ENCODE measurements at regions not wholly inside any gene's neighbourhood (a gene's known extent, or its start where the extent isn't known, plus 50 kb on each side); places are given as distances from the start of the nearest gene placed in this dataset.

DNA sequence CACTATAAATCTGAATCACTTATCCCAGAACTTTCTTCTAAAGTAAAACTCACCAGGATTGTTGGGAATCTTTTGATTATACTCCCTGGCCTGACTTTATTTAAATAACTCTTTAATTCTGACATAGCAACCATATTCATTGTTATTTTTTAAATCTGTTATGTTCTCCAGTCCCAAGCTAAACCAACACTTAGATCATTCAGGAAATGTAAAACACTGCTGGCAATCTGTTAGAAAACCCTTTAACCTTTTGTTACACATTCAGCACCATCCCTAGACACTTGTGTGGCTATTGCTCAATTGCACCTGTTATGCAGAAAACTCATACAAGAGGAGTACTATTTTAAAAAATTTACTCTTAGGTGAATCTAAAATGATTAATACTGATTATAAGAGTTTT is 101.8 kb upstream of the NHSL1 start:
- Histone ChIP-seq H3K4me3 (ENCODE audit: low read depth, low read length) (no peak overlapping the region), H3K27ac (peak overlapping the region; percentile 64), H3K27me3 (replicated peaks) (no peaks in the 10 kb centered on the region), H3K36me3 (replicated peaks) (no peaks in the 10 kb centered on the region)
- TF ChIP-seq, protein P1, sequence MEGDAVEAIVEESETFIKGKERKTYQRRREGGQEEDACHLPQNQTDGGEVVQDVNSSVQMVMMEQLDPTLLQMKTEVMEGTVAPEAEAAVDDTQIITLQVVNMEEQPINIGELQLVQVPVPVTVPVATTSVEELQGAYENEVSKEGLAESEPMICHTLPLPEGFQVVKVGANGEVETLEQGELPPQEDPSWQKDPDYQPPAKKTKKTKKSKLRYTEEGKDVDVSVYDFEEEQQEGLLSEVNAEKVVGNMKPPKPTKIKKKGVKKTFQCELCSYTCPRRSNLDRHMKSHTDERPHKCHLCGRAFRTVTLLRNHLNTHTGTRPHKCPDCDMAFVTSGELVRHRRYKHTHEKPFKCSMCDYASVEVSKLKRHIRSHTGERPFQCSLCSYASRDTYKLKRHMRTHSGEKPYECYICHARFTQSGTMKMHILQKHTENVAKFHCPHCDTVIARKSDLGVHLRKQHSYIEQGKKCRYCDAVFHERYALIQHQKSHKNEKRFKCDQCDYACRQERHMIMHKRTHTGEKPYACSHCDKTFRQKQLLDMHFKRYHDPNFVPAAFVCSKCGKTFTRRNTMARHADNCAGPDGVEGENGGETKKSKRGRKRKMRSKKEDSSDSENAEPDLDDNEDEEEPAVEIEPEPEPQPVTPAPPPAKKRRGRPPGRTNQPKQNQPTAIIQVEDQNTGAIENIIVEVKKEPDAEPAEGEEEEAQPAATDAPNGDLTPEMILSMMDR (IDR thresholded peaks at IDR 0.05; ENCODE audit: low read depth, low read length, missing control alignments) = no peak
- in situ Hi-C loops (cut with HindIII; ENCODE audit: low pct_ligation_motif_present, low sequenced_read_pairs) = no loop called here
- no peak for DNase-seq

DNA sequence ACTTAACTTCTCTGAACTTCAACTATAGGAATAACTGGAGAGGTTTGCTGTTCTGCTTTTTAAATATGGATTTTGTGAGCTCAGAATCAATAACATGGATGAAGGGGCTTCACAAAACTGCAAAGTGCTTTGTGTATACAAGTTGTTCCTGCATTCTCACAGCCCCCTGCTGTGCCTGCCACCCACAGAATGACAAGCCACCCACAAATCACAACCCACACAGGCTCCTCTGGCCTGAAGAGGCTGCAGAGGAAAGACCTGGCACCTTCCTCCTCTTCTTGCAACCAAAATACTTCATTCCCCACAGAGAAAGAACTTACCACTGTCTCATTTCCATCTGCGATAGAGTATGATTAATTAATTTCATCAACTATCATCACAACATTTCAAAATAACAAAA is 106.7 kb upstream of the NHSL1 start:
- Histone ChIP-seq H3K4me3 (ENCODE audit: low read depth, low read length) (no peak overlapping the region), H3K27ac (no peak overlapping the region), H3K36me3 (replicated peaks) (no peaks in the 10 kb centered on the region), H3K27me3 (replicated peaks) (no peaks in the 10 kb centered on the region)
- in situ Hi-C loops (cut with HindIII; ENCODE audit: low pct_ligation_motif_present, low sequenced_read_pairs) = no loop called here
- DNase-seq = no peak
- TF ChIP-seq, protein P1 (IDR thresholded peaks at IDR 0.05; ENCODE audit: low read depth, low read length, missing control alignments) = no peak

DNA sequence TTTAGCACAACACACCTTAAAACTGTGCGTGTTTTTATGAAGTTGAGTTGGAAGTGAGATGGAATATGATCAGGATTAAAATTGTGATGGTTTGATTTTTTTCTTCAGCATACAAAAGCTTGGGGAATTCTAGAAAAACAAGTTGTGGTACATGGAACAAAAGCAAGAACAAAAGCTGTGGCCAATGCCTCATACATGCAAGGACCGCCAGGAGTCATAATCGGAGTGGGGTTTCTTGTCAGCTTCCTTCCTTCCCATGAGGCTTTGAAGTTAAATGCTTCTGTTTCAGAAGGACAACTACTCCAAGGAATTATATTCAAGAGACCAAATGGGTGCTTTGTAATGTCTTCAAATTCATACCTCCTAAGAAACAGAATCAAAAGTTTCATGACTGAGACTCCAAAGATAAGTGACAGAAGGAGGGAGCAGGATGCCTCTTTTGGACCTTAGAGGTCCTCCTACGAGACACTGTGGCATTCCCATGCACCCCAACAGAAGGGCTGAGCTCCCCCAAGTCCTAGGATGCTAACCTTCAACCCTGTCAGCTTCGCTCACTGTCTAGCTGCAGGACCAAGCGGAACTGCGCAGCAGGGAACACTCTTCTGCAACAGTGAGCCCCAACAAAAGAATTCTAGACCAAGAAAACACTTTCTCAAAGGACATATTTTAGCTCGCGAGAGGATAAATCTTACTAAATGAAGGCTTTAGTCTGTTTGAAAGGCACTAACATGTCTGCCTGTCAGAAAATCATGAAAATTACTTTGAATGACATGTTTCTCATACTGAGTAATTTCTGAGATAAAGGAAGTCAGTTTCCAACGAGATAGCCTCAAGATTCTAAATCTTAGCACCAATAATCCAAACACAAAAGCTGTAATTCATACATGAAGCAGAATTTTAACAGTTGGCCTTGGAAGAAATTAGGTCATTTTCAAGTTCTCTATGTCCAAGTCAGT is 108.5 kb upstream of the NHSL1 start:
- no peak for DNase-seq
- TF ChIP-seq, protein P1 (IDR thresholded peaks at IDR 0.05; ENCODE audit: low read depth, low read length, missing control alignments) = no peak
- in situ Hi-C loops (cut with HindIII; ENCODE audit: low pct_ligation_motif_present, low sequenced_read_pairs) = no loop called here
- Histone ChIP-seq H3K27me3 (replicated peaks) (no peaks in the 10 kb centered on the region), H3K4me3 (ENCODE audit: low read depth, low read length) (no peak overlapping the region), H3K36me3 (replicated peaks) (no peaks in the 10 kb centered on the region), H3K27ac (no peak overlapping the region)

DNA sequence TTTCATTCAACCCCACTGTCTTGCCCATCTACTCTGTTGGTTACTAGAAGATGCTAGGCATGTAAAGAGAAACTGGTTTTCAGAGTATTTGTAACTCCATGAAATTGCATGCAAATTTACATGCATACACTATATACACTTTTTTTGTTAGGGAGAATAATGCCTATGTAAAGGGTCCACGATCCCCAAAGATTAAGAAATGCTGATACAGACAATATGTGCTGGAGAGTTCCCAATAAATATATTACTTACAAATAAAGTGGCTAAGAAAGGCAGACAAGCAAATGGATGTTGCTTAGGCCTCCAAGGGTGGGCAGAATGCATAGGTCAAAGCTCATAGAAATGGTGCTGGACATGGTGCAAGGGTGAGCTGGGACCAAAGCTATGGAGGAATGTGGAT is 109.6 kb upstream of the NHSL1 start:
- H3K4me3 ChIP-seq (ENCODE audit: low read depth, low read length) = no peak overlapping the region
- no peak overlapping the region for H3K27ac ChIP-seq
- H3K27me3 ChIP-seq (replicated peaks) = no peaks in the 10 kb centered on the region
- H3K36me3 ChIP-seq (replicated peaks) = no peaks in the 10 kb centered on the region
- TF ChIP-seq, protein P1 (IDR thresholded peaks at IDR 0.05; ENCODE audit: low read depth, low read length, missing control alignments) = no peak
- no peak for DNase-seq
- in situ Hi-C loops (cut with HindIII; ENCODE audit: low pct_ligation_motif_present, low sequenced_read_pairs) = no loop called here

DNA sequence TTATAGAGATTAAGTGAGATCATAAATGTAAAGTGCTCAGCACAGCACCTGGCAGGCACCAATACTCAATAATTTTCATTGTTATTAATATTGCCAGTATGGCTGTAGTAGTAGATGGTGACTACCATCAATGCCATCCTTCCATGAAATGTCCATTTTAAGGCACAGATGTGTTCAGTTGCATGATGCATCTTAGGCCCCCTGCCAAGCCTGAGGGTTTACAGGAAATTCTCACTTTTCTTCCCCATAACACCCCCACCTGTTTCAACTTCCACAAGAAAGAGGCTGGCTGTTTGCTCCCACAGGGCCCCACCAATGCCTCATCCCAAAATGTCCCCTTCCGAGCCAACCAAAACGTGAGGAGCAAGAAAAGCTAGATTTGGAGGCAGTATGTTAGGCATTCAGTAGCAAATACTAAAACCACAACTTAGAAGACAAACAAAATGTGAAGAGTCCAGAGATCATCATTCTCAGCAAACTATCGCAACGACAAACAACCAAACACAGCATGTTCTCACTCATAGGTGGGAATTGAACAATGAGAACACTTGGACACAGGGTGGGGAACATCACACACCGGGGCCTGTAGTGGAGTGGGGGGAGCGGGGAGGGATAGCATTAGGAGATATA is 110.6 kb upstream of the NHSL1 start:
- H3K27ac ChIP-seq = no peak overlapping the region
- TF ChIP-seq, protein P1 (IDR thresholded peaks at IDR 0.05; ENCODE audit: low read depth, low read length, missing control alignments) = no peak

More for the DNA sequence above, 110.6 kb upstream of the NHSL1 start:
- Histone ChIP-seq H3K27me3 (replicated peaks) (no peaks in the 10 kb centered on the region), H3K36me3 (replicated peaks) (no peaks in the 10 kb centered on the region), H3K4me3 (ENCODE audit: low read depth, low read length) (no peak overlapping the region)
- in situ Hi-C loops (cut with HindIII; ENCODE audit: low pct_ligation_motif_present, low sequenced_read_pairs) = no loop called here
- DNase-seq = no peak
